Neuron (in vitro differentiated cells): ENCODE measurements at regions not wholly inside any gene's neighbourhood (a gene's known extent, or its start where the extent isn't known, plus 50 kb on each side); places are given as distances from the start of the nearest gene placed in this dataset.
"Not testable (repeated sequence)": the region's sequence is repeated elsewhere in the genome, so short reads cannot be mapped to it uniquely, and the experiment has no call there.

Experiments
- H2AFZ ChIP-seq: one replicate; pipeline ENCODE4 v1.6.1; 2013; ENCODE audit warnings: low read depth, mild to moderate bottlenecking, inconsistent platforms, low read length, moderate library complexity
- H3K27me3 ChIP-seq: one replicate; pipeline ENCODE4 v1.6.1; 2013; ENCODE audit warnings: low read length; ENCODE audit not compliant: insufficient read depth
- H3K36me3 ChIP-seq: one replicate; pipeline ENCODE4 v1.6.1; 2013; ENCODE audit warnings: low read length; ENCODE audit not compliant: insufficient read depth
- H3K4me1 ChIP-seq: one replicate; pipeline ENCODE4 v1.6.1; 2013; ENCODE audit warnings: low read length; ENCODE audit not compliant: insufficient read depth
- H3K4me3 ChIP-seq: 2 replicates; pipeline ENCODE4 v1.5.1; 2013; ENCODE audit warnings: mild to moderate bottlenecking, low read length, moderate library complexity
- H3K9me3 ChIP-seq: one replicate; pipeline ENCODE4 v1.6.1; 2013; ENCODE audit warnings: low read length

DNA sequence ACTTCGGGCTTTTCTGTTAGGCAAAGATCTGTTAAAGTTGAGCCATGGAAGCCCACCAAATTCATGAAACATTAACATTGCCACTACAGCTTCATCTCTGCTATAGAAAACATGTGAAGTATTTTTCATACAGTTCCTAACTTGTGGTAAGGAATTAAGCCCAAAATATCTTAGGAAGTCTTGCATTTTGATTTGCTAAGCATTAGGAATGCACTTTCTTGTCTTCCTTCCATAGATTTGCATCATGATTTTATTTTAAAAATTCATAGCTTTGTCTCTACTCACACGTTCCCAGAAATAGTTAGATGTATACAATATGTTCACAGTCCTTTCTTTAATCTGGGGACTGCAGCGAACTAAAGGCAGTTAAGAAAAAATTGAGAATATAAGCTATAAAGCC lies 325.6 kb downstream of the CENPW start:
- H3K27me3 ChIP-seq, result no peaks in the 10 kb centered on the region
- H3K4me3 ChIP-seq, result no peak overlapping the region
- no peaks in the 10 kb centered on the region for H3K36me3 ChIP-seq
- no peaks in the 10 kb centered on the region for H3K4me1 ChIP-seq
- no peaks in the 10 kb centered on the region for H3K9me3 ChIP-seq
- no peak overlapping the region for H2AFZ ChIP-seq

DNA sequence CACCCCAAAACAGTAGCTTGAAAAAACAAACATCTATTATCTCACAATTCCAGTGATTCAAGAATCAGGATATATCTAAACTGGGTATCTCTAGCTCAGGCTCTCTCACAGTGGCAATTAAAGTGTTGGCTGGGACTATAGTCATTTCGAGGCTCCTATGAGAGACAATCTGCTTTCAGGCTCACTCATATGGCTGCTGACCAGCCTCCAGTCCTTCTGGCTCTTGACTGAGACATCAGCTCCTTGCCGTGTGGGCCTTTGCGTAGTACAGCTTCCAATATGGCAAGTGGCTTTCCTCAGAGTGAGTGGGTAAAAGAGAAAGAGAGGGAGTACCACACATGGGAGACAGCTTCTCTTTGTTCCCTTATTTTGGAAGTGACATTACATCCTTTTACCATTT lies 327.2 kb downstream of the CENPW start:
- Histone ChIP-seq H3K4me1 (no peaks in the 10 kb centered on the region), H3K36me3 (no peaks in the 10 kb centered on the region), H3K9me3 (no peaks in the 10 kb centered on the region), H2AFZ (no peak overlapping the region), H3K4me3 (no peak overlapping the region), H3K27me3 (no peaks in the 10 kb centered on the region)

DNA sequence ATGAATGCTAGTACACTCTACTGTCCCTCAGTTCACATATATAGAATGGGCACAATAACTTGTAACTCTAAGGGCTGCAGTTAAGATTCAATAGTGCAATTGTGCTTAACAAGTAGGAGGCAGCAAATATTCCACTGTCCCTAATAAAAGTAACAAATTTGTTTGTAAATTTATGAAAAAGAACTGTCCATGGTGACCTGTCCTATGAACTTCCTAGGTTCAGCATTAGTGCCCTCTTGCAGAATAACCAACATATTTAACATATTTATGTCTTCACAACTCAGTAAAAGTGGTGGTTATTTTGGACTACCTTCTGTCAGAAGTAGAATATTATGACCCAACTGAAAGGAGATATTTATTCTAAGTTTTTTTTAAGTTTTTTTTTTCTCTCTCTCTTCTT lies 327.8 kb downstream of the CENPW start:
- H2AFZ ChIP-seq, result no peak overlapping the region
- no peaks in the 10 kb centered on the region for H3K4me1 ChIP-seq
- H3K27me3 ChIP-seq, result no peaks in the 10 kb centered on the region
- no peak overlapping the region for H3K4me3 ChIP-seq
- no peaks in the 10 kb centered on the region for H3K9me3 ChIP-seq
- no peaks in the 10 kb centered on the region for H3K36me3 ChIP-seq

GRCh38 chr6:126672649-126673048 lies 332.7 kb downstream of the CENPW start:
- Histone ChIP-seq H2AFZ (no peak overlapping the region), H3K9me3 (no peaks in the 10 kb centered on the region), H3K36me3 (no peaks in the 10 kb centered on the region), H3K4me1 (no peaks in the 10 kb centered on the region), H3K27me3 (no peaks in the 10 kb centered on the region), H3K4me3 (no peak overlapping the region)

- not testable (repeated sequence) for H3K9me3 ChIP-seq, H3K27me3 ChIP-seq, H3K4me1 ChIP-seq, H2AFZ ChIP-seq, H3K36me3 ChIP-seq, H3K4me3 ChIP-seq
These were observed 333.8 kb downstream of the CENPW start for GRCh38 chr6:126673749-126674148.

- no peaks in the 10 kb centered on the region for H3K9me3 ChIP-seq
- H3K4me3 ChIP-seq, result no peak overlapping the region
- H3K27me3 ChIP-seq, result no peaks in the 10 kb centered on the region
- H3K36me3 ChIP-seq, result no peaks in the 10 kb centered on the region
- no peaks in the 10 kb centered on the region for H3K4me1 ChIP-seq
- H2AFZ ChIP-seq, result no peak overlapping the region
These were observed 342.5 kb downstream of the CENPW start for GRCh38 chr6:126682440-126682839.

- Histone ChIP-seq H2AFZ (no peak overlapping the region), H3K27me3 (no peaks in the 10 kb centered on the region), H3K9me3 (no peaks in the 10 kb centered on the region), H3K36me3 (no peaks in the 10 kb centered on the region), H3K4me1 (no peaks in the 10 kb centered on the region), H3K4me3 (no peak overlapping the region)
These were observed 345.3 kb downstream of the CENPW start for GRCh38 chr6:126685182-126685581.

DNA sequence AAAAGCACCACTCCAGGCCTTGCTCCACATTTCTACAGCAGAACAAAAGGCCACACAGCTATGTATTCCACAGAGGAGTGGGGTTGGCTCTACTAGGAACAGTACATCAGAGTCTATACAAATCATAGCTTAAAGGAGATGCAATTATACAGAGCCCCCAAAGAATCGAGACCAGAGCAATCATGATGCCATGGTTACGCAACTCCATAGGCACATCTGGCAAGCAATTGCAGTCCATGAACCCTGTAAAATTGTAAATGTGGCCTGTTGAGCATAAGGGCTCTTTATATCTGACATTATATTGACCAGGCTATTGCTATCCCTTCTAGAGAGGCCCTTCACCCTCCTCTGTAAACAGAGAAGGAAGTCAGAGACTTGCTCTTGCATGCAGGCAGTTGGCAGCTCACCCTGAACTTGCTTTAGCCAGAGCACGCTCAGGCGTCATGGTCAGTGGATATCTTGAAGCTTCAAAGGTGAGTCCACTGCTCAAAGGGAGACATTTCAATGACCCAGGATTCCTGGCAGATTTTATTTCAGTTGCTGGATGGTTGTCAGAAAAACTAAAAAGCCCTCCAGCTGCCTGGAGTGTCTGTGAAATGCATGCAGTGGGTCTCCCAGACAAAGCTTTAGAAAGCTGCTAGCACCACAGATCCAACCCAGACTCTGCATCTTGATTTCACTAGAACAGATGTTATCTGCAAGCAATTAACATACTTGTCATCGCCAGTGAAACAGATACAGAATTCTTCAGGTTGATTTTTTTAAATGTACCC lies 357.2 kb downstream of the CENPW start:
- Histone ChIP-seq H3K4me3 (no peak overlapping the region), H3K27me3 (no peaks in the 10 kb centered on the region), H3K4me1 (peaks cover 10% of the 10 kb centered on the region), H3K36me3 (no peaks in the 10 kb centered on the region), H2AFZ (no peak overlapping the region), H3K9me3 (peaks cover under 1% of the 10 kb centered on the region)

DNA sequence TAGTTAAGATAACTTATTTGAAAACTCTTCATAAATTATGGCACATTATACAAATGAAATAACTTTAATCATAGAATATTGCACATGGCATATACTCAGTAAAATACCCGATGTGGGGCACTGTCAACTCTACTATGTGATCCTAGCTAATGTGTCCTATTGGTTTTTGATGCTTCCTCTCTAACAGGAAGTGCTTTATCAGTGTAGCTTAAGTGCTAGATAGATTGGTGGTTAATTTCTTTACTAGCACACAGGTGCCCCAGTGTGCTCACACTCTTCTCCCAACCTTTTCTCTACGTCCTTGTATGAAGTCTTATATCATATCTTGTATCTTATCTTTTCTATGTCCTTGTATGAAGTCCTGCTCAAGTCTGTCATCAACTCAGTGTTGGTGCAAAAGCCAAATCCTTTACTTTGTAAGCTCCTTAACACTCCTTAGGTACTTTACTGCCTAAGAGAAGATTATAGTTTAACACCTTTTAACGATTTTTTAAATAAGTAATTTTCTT lies 358.9 kb downstream of the CENPW start:
- Histone ChIP-seq H3K4me1 (peaks cover 6% of the 10 kb centered on the region), H3K4me3 (no peak overlapping the region), H2AFZ (no peak overlapping the region), H3K36me3 (no peaks in the 10 kb centered on the region), H3K27me3 (no peaks in the 10 kb centered on the region), H3K9me3 (no peaks in the 10 kb centered on the region)

DNA sequence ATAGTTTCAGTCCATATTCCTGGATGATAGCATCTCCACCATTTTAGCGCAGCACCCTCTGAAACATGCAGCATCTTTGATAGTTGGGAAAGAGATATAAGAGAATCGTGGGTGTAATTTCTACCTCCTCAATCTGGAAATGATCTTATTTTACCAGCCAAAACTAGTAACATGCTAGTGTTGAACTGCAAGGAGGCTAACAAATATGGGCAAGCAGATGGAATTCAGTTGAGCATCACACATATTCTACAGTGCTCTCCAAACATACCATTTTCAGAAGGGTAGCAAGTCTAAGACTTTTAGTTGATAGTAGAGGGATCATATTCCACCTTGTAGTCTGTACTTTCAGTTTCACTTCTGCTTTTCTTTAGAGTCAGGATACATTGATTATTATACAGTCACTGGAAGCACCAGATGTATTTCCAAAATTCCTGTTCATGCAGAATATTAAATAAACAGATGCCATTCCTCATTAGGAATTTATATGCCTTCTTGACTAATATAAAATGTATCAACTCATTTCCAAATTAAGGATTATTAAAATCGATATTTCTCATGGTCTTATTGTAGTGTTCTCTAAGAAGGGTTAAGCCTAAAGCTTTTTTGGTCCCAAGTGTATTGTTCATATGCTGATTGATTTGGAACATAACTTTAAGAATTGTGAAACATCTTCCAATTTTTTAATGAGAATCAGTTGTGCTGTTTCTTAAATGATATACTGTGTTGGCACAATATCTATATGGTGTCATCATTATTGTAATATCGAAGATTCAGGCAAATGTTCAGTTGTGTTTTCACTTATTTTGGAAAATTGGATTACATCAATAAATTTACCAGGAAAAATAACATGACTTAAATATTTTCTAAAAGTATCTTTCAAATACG lies 362.0 kb downstream of the CENPW start:
- H2AFZ ChIP-seq, result no peak overlapping the region
- no peaks in the 10 kb centered on the region for H3K9me3 ChIP-seq
- H3K4me3 ChIP-seq, result no peak overlapping the region
- H3K4me1 ChIP-seq, result peaks cover 5% of the 10 kb centered on the region
- H3K27me3 ChIP-seq, result no peaks in the 10 kb centered on the region
- H3K36me3 ChIP-seq, result no peaks in the 10 kb centered on the region

- Histone ChIP-seq H3K4me1 (peaks cover 25% of the 10 kb centered on the region), H3K4me3 (no peak overlapping the region), H3K9me3 (no peaks in the 10 kb centered on the region), H3K36me3 (no peaks in the 10 kb centered on the region), H3K27me3 (no peaks in the 10 kb centered on the region), H2AFZ (no peak overlapping the region)
These were observed 376.1 kb downstream of the CENPW start for GRCh38 chr6:126716032-126716431.

DNA sequence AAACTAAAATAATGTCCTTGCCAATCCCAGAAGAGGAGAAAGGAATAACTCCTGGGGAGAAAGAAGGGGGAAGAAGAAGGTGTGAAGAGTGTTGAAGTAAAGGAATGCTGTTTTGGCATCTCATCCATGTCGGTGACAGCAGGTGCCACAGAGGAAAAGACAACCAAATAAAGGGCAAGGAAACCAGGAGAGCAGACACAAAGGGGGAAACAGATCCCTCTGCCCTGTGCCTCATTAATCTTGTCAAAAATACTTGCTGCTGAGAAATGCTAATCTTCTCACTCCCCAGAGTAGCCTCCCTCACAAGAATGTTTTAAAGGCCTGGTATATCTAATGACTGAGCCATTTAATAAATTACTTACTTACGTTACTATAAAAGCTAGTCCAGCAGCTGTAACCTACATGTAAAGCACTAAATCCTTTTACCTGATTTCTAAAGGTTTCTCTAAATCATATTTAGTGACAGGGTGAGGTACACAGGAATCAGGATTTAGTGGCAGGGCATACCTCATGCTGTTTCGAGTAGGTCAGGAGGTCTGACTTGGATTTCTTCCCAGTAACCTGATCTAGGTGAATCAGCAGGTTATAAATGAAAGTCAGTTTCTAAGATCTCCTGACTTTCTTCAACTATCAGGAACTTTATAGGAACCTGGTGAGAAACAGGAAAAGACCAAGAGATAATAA lies 377.1 kb downstream of the CENPW start:
- Histone ChIP-seq H3K9me3 (no peaks in the 10 kb centered on the region), H3K36me3 (no peaks in the 10 kb centered on the region), H3K27me3 (no peaks in the 10 kb centered on the region), H3K4me3 (no peak overlapping the region), H2AFZ (no peak overlapping the region), H3K4me1 (peaks cover 25% of the 10 kb centered on the region)
